ENCODE measurements at regions not wholly inside any gene's neighbourhood (a gene's known extent, or its start where the extent isn't known, plus 50 kb on each side); places are given as distances from the start of the nearest gene placed in this dataset.
"Not testable (repeated sequence)": the region's sequence is repeated elsewhere in the genome, so short reads cannot be mapped to it uniquely, and the experiment has no call there.

GRCh38 chr5:51034222-51034901 is 348.9 kb upstream of the ISL1 start:
- no peak for DNase-seq

GRCh38 chr5:51039424-51040329 is 343.6 kb upstream of the ISL1 start:
- no peak for DNase-seq

GRCh38 chr5:51043745-51044144 is 339.5 kb upstream of the ISL1 start:
- DNase-seq = no peak

GRCh38 chr5:51047369-51047768 is 335.9 kb upstream of the ISL1 start:
- DNase-seq = no peak

GRCh38 chr5:51053361-51053760 is 329.9 kb upstream of the ISL1 start:
- no peak for DNase-seq

- no peak for DNase-seq
Measured at GRCh38 chr5:51060953-51061352, 322.3 kb upstream of the ISL1 start.

- DNase-seq = no peak
Measured at GRCh38 chr5:51072937-51073336, 310.3 kb upstream of the ISL1 start.

- no peak for DNase-seq
Measured at GRCh38 chr5:51082741-51083140, 300.5 kb upstream of the ISL1 start.

GRCh38 chr5:51091816-51092215 is 291.4 kb upstream of the ISL1 start:
- DNase-seq = no peak

GRCh38 chr5:51095486-51095885 is 287.8 kb upstream of the ISL1 start:
- DNase-seq = no peak

- DNase-seq = no peak
Measured at GRCh38 chr5:51096859-51097258, 286.4 kb upstream of the ISL1 start.

GRCh38 chr5:51099173-51099853 is 283.9 kb upstream of the ISL1 start:
- no peak for DNase-seq

- DNase-seq = no peak
Measured at GRCh38 chr5:51104556-51104955, 278.7 kb upstream of the ISL1 start.

GRCh38 chr5:51109786-51110410 is 273.4 kb upstream of the ISL1 start:
- no peak for DNase-seq

- no peak for DNase-seq
Measured at GRCh38 chr5:51131266-51131665, 252.0 kb upstream of the ISL1 start.

- DNase-seq = no peak
Measured at GRCh38 chr5:51138164-51138563, 245.1 kb upstream of the ISL1 start.

- DNase-seq = no peak
Measured at GRCh38 chr5:51148437-51148836, 234.8 kb upstream of the ISL1 start.

- no peak for DNase-seq
Measured at GRCh38 chr5:51156222-51156621, 227.0 kb upstream of the ISL1 start.

GRCh38 chr5:51156838-51157237 is 226.4 kb upstream of the ISL1 start:
- DNase-seq = no peak

GRCh38 chr5:51159164-51159563 is 224.1 kb upstream of the ISL1 start:
- no peak for DNase-seq

- DNase-seq = no peak
Measured at GRCh38 chr5:51159606-51160005, 223.6 kb upstream of the ISL1 start.

GRCh38 chr5:51162245-51162644 is 221.0 kb upstream of the ISL1 start:
- no peak for DNase-seq

GRCh38 chr5:51165621-51166020 is 217.6 kb upstream of the ISL1 start:
- DNase-seq = not testable (repeated sequence)

Measured in activated CD4-positive, alpha-beta T cell treated with anti-CD3 and anti-CD28 coated beads, Interleukin-2, amount 50 U/mL, for 1 hour (primary cell).